CD14-positive monocyte (primary cell): ENCODE measurements at regions not wholly inside any gene's neighbourhood (a gene's known extent, or its start where the extent isn't known, plus 50 kb on each side); places are given as distances from the start of the nearest gene placed in this dataset.

ENCODE experiments used
- DNase-seq, 3 donors: peaks; one replicate each; pipeline ENCODE4 v3.0.0-alpha.2; 2011 to 2022
- H2AFZ ChIP-seq: 2 replicates; pipeline ENCODE4 v1.6.0; 2012; ENCODE audit warnings: mild to moderate bottlenecking, low read depth, low read length, inconsistent platforms; ENCODE audit not compliant: insufficient read depth, poor library complexity, severe bottlenecking
- H3K27ac ChIP-seq, 2 donors: 1 replicate in 1 of 2; 2 replicates in 1 of 2; pipeline ENCODE4 v1.5.1; 2012 to 2013; ENCODE audit warnings: low read length in 2 of 2, control low read depth in 1 of 2, inconsistent platforms in 1 of 2, low read depth in 1 of 2, mild to moderate bottlenecking in 1 of 2
- H3K27me3 ChIP-seq, 2 donors: one replicate each; pipeline versions ENCODE4 v1.6.0 to v1.6.1; 2011 to 2013; ENCODE audit warnings: low read length in 2 of 2; ENCODE audit not compliant: control insufficient read depth in 2 of 2, insufficient read depth in 2 of 2
- H3K36me3 ChIP-seq, 2 donors: replicated peaks in 1 of 2; 1 replicate in 1 of 2; 2 replicates in 1 of 2; pipeline versions ENCODE4 v1.5.1 to v1.6.1; 2012 to 2013; ENCODE audit warnings: low read length in 2 of 2, control low read depth in 1 of 2, inconsistent platforms in 1 of 2, mild to moderate bottlenecking in 1 of 2; ENCODE audit not compliant: insufficient read depth in 2 of 2, control insufficient read depth in 1 of 2
- H3K4me1 ChIP-seq, 2 donors: 1 replicate in 1 of 2; 2 replicates in 1 of 2; pipeline versions ENCODE4 v1.5.1 to v1.6.1; 2012 to 2013; ENCODE audit warnings: low read length in 2 of 2, control low read depth in 1 of 2, inconsistent platforms in 1 of 2, mild to moderate bottlenecking in 1 of 2, moderate library complexity in 1 of 2; ENCODE audit not compliant: insufficient read depth in 2 of 2, control insufficient read depth in 1 of 2
- H3K4me2 ChIP-seq: replicated peaks from 2 replicates; pipeline ENCODE3; 2012; ENCODE audit warnings: low read length, moderate library complexity, mild to moderate bottlenecking; ENCODE audit not compliant: poor library complexity, severe bottlenecking; ENCODE audit errors: extremely low read depth
- H3K4me3 ChIP-seq, 3 experiments: fragments of 200-600 bp in 1 of 3; sonication (generic) in 1 of 3; replicated peaks in 1 of 3; 1 replicate in 2 of 3; 2 replicates in 1 of 3; pipeline ENCODE4 v1.5.1; 2011 to 2013; ENCODE audit warnings: low read length in 3 of 3, mild to moderate bottlenecking in 3 of 3, control low read depth in 2 of 3, low read depth in 2 of 3, inconsistent platforms in 1 of 3, moderate library complexity in 1 of 3
- H3K79me2 ChIP-seq: 2 replicates; pipeline ENCODE4 v1.6.0; 2012; ENCODE audit warnings: mild to moderate bottlenecking, control low read depth, inconsistent platforms, low read length, moderate library complexity; ENCODE audit not compliant: insufficient read depth
- H3K9ac ChIP-seq: 2 replicates; pipeline ENCODE4 v1.6.0; 2017; ENCODE audit warnings: low read length, mild to moderate bottlenecking; ENCODE audit not compliant: insufficient read depth, poor library complexity, severe bottlenecking
- H3K9me3 ChIP-seq, 2 donors: replicated peaks in 1 of 2; 1 replicate in 1 of 2; 2 replicates in 1 of 2; pipeline versions ENCODE4 v1.5.1 to v1.6.1; 2012 to 2013; ENCODE audit warnings: low read length in 2 of 2, control low read depth in 1 of 2; ENCODE audit not compliant: control insufficient read depth in 1 of 2, insufficient read depth in 1 of 2
- H4K20me1 ChIP-seq: 2 replicates; pipeline ENCODE4 v1.6.0; 2012; ENCODE audit warnings: mild to moderate bottlenecking, low read length, control low read depth, moderate library complexity; ENCODE audit not compliant: insufficient read depth
- H3K27ac Mint-ChIP-seq, 7 donors: one replicate each; pipeline ENCODE4 v1.8.0; 2020; ENCODE audit warnings: mild to moderate bottlenecking in 7 of 7, mixed read lengths in 7 of 7, moderate library complexity in 6 of 7, inconsistent platforms in 2 of 7
- H3K27me3 Mint-ChIP-seq, 3 donors: one replicate each; pipeline ENCODE4 v1.8.0; 2021 to 2022; ENCODE audit warnings: low read depth in 3 of 3, mild to moderate bottlenecking in 3 of 3, mixed read lengths in 3 of 3, moderate library complexity in 3 of 3, inconsistent platforms in 1 of 3
- H3K36me3 Mint-ChIP-seq, 2 donors: one replicate each; pipeline ENCODE4 v1.8.0; 2020; ENCODE audit warnings: mixed read lengths in 2 of 2, inconsistent platforms in 1 of 2, mild to moderate bottlenecking in 1 of 2
- H3K4me1 Mint-ChIP-seq: one replicate; pipeline ENCODE4 v1.8.0; 2020; ENCODE audit warnings: mild to moderate bottlenecking, mixed read lengths
- H3K4me3 Mint-ChIP-seq, 2 donors: one replicate each; pipeline ENCODE4 v1.8.0; 2020; ENCODE audit warnings: mild to moderate bottlenecking in 2 of 2, mixed read lengths in 2 of 2, moderate library complexity in 1 of 2
- H3K9me3 Mint-ChIP-seq, 7 donors: one replicate each; pipeline ENCODE4 v1.8.0; 2020 to 2022; ENCODE audit warnings: mixed read lengths in 7 of 7, mild to moderate bottlenecking in 6 of 7, moderate library complexity in 6 of 7, inconsistent platforms in 2 of 7
- CTCF ChIP-seq: fragments of 200-600 bp; IDR thresholded peaks from one replicate; pipeline ENCODE4 v1.8.0; 2022; ENCODE audit warnings: antibody characterized with exemption, mild to moderate bottlenecking
- WGBS: methylation state at CpG from one replicate; pipeline ENCODE4 v1.1.5; 2013; ENCODE audit warnings: missing lambda C conversion rate; ENCODE audit not compliant: insufficient coverage; 5-methylcytosine and 5-hydroxymethylcytosine counted together
- intact Hi-C, 2 donors: fragments of 100-400 bp; cut with micrococcal nuclease; formaldehyde crosslinking; loops; one replicate each; pipeline versions ENCODE4 v1.15.0 to v1.15.1; 2023

- TF ChIP-seq CTCF = no peak
- H3K9me3 Mint-ChIP-seq = peaks cover 0 to 4% (median under 1%) of the 10 kb centered on the region in 7 donors
- Histone ChIP-seq H2AFZ (no peak overlapping the region), H3K4me1 (peaks cover 3 to 4% of the 10 kb centered on the region in 2 donors), H3K4me3 (no peak overlapping the region), H3K27me3 (no peaks in the 10 kb centered on the region), H3K4me2 (no peak overlapping the region), H3K9ac (no peak overlapping the region), H3K9me3 (no peaks in the 10 kb centered on the region), H3K27ac (no peak overlapping the region), H3K36me3 (no peaks in the 10 kb centered on the region), H4K20me1 (no peaks in the 10 kb centered on the region), H3K79me2 (no peaks in the 10 kb centered on the region)
- peaks cover 6% of the 10 kb centered on the region for H3K4me1 Mint-ChIP-seq
- H3K27me3 Mint-ChIP-seq = peaks cover 0 to 2% (median 0%) of the 10 kb centered on the region in 3 donors
- WGBS = no CpG with 5 or more reads among the region's 3 CpGs
- no peaks in the 10 kb centered on the region for H3K36me3 Mint-ChIP-seq
- no peak overlapping the region for H3K27ac Mint-ChIP-seq
- H3K4me3 Mint-ChIP-seq = no peak overlapping the region
- intact Hi-C loops = no loop called here
- DNase-seq = no peak
Measured at GRCh38 chrX:148371291-148371690, 129.1 kb upstream of the AFF2 start.

- Mint-ChIP-seq H3K27me3 (peaks cover 0 to 2% (median 0%) of the 10 kb centered on the region in 3 donors), H3K36me3 (no peaks in the 10 kb centered on the region), H3K4me1 (peaks cover 6% of the 10 kb centered on the region), H3K4me3 (no peak overlapping the region), H3K9me3 (peaks cover 0 to 6% (median 4%) of the 10 kb centered on the region in 7 donors), H3K27ac (no peak overlapping the region)
- Histone ChIP-seq H3K4me2 (no peak overlapping the region), H3K4me1 (peaks cover 3 to 4% of the 10 kb centered on the region in 2 donors), H3K27me3 (no peaks in the 10 kb centered on the region), H3K36me3 (no peaks in the 10 kb centered on the region), H3K79me2 (no peaks in the 10 kb centered on the region), H3K9ac (no peak overlapping the region), H3K4me3 (no peak overlapping the region), H3K27ac (no peak overlapping the region), H2AFZ (no peak overlapping the region), H3K9me3 (no peaks in the 10 kb centered on the region), H4K20me1 (no peaks in the 10 kb centered on the region)
- intact Hi-C loops = no loop called here
- no peak for TF ChIP-seq CTCF
- WGBS = no CpG with 5 or more reads among the region's 4 CpGs
- peak in 1 of 3 donors; percentile 1 for DNase-seq
Measured at GRCh38 chrX:148372925-148373324, 127.5 kb upstream of the AFF2 start.
